ENCODE measurements at regions not wholly inside any gene's neighbourhood (a gene's known extent, or its start where the extent isn't known, plus 50 kb on each side); places are given as distances from the start of the nearest gene placed in this dataset.

DNA sequence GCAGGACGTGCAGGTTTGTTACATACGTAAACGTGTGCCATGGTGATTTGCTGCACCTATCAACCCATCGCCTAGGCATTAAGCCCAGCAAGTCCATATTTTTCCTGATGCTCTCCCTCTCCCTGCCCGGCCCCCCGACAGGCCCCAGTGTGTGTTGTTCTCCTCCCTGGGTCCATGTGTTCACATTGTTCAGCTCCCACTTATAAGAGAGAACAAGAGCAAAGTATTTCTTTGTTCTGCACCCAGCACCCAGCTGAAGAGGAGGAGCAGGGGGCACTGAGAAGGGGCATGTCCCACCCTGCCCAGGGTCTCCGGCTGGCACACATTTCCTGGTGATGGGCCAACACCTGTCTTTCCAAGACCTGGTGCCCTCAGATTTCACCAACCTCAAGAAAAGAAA, 251.1 kb upstream of the ARID1B start:
- in situ Hi-C loops (cut with MboI; ENCODE audit: low sequenced_read_pairs): no loop called here

DNA sequence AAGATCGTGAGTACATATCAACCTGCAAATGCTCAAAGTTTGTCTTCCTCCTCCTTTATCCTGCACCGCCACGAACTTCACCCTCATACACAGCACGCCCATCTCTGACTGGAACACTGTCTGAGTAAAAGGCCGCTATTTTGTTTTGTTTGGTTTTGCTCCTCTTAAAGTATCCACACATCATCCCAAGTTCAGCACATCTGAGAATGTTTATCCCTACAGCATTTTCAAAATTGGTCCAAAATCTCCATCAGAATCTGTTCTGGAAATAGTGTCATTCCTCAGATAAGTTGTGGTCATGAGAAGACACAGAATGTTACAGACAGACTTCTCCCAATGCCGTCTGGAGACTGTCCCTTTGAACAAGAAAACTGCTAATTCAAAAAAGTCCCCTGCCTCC, 251.6 kb upstream of the ARID1B start:
- in situ Hi-C loops (cut with MboI; ENCODE audit: low sequenced_read_pairs): no loop called here

DNA sequence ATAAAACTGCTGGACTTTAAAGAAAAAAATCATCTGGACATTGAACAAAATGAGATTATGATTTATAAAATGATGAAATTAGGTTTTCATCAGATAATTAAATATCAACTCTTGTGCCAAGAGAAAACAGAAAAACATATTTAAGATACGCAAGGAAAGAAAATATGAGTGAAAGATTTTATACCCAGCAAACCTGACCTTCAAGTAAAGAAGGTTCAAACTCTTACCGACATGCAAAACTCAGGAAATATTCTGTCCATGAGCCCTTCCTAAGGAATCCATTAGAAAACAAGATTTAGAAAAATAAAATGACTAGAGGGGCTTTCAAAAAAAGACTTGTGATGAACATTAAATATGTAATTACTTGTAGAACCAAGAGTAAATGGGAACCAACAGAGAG, 257.2 kb upstream of the ARID1B start:
- in situ Hi-C loops (cut with MboI; ENCODE audit: low sequenced_read_pairs): no loop called here

DNA sequence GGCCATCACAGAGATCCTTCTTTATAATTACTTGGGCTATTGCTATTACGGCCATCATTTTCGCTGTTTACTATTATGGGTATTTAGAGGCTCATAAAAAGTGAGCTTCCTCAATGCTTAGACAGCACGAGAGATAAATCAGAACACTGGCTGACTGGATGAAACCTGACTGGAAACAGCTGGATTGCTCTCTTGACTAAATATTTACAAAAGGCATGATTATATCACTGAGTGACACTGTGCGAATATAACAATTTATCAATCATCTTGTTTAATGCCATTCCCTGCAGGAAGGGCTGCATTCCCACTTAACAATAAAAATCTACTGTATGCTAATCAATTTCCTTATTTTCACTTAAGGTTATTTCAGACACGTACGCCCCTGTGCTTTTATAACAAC, 260.1 kb upstream of the ARID1B start:
- in situ Hi-C loops (cut with MboI; ENCODE audit: low sequenced_read_pairs): no loop called here

DNA sequence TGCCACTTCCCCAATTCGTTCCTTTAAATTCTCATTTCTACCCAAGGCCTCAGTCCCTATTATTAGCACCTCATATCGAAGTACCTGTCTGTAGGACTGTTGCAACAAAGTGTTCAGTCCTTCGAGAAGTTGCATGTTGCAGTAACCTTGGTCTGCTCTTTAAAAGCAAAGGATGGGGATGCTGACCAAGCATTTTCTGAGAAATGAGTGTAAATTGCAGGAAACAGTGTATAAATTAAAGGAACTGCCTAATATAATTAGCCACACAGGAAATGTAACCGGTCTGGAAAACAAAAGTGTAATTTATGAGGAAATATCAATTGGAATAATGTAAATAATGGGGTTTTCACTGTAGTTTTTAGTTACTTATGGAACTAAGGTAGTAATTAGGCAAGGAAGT, 261.9 kb upstream of the ARID1B start:
- in situ Hi-C loops (cut with MboI; ENCODE audit: low sequenced_read_pairs): no loop called here

DNA sequence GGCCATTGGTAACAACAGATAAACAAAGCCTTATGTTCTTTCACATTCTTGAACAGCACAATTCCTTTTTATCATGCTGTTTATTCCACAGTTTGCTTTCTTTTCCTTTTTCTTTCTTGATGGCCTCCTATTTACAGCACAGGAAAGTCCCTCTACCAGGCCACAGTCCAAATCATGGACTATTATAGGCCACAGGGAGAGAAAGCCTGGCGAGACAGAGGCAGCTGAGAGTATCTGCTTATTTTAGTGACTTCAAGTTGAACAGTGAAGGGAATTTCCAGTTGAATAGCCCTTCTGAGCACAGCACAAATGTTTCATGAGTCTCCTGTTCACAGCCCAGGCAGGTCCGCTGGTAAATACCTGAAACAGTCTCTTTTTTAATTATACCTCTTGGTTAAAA, 263.7 kb upstream of the ARID1B start:
- in situ Hi-C loops (cut with MboI; ENCODE audit: low sequenced_read_pairs): no loop called here

DNA sequence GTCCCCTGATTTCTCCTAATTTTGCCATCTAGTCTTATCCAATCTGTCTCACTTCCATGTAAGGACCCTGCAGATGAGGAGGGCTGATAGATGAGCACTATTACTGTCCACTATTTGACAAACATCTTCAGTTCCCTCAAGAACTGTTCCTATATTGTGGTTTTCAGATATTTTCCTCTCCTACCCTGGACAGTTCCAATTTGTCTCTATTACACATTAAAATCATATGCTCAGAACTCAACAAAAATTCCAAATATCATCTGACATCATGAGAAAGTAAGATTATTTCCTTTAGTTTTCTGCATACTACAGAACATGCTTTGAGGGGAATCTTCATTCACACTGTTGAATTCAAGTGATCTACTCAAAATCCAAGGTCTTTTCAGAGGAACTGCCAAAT, 265.6 kb upstream of the ARID1B start:
- in situ Hi-C loops (cut with MboI; ENCODE audit: low sequenced_read_pairs): no loop called here

DNA sequence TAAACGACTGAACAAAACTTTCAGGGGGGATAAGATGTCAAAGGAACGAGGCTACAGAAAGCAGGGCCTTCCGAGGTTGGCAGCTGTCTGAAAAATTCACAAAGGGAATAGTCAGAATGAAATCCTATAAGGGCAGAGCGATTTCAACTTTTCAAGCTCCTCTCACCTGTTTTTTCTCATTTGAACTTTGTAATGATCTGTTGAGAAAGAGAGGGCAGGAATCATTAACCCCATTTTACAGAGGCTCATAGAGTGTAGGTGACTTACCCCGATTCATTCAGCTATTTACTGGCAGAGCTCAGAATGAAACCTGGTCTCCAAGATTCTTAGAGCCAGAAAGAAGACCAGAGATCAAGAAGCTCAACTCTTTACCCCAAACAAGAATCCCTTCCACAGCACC, 266.1 kb upstream of the ARID1B start:
- in situ Hi-C loops (cut with MboI; ENCODE audit: low sequenced_read_pairs): no loop called here

DNA sequence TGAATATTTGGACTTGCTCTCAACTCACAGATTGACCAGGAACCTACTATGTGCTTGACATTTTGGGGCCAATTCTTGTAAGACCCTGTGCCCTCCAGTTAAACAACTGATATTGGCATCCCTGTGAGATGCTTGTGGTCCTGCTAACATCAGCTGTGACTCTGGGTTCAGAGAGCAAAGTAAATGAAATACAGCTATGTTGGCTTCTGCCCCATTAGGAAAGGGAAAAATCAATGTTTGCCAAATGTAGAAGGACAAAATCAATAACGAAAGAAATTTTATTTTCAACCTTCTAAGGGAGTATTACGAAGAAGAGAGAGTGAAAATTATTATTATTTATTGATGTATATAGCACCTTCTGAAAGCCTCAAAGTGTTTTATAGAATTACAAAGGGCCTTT, 266.9 kb upstream of the ARID1B start:
- in situ Hi-C loops (cut with MboI; ENCODE audit: low sequenced_read_pairs): no loop called here

DNA sequence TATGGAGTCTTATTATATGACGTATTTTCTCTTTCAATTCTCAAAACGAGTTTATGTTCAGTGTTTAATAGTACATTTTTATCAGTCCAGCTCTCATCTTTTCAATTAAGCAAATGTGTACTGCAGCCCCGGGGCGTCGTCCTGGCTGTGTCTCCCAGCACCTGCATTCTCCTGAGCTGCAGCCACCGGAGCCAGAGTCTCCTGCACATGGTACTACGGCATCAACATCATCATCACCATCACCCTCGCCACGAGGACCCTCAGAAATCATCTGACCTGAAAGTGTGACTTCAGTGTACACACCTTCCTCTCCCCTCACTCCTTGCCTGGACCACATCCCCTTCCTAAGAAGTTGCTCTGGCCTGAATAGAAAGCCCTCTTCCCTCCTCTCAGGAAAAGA, 267.7 kb upstream of the ARID1B start:
- in situ Hi-C loops (cut with MboI; ENCODE audit: low sequenced_read_pairs): no loop called here

DNA sequence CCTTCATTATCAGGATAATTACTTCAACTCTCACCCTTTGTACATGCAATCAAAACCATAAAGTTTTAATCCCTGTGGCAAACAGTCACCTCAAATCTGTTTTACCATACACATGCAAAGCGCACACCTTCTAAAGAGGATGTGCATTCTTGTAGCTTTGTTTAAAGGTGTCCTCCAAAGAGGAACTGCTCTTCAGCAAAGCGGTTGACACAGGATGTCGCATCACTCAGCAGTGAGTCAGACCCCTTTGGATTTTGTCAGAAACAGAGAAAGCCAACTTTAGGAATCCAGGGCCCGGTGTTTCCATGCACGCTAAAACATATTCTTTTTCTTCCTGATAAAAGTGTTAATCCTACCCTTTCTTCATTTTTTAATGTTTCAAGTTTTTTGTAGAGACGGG, 268.3 kb upstream of the ARID1B start:
- in situ Hi-C loops (cut with MboI; ENCODE audit: low sequenced_read_pairs): no loop called here

DNA sequence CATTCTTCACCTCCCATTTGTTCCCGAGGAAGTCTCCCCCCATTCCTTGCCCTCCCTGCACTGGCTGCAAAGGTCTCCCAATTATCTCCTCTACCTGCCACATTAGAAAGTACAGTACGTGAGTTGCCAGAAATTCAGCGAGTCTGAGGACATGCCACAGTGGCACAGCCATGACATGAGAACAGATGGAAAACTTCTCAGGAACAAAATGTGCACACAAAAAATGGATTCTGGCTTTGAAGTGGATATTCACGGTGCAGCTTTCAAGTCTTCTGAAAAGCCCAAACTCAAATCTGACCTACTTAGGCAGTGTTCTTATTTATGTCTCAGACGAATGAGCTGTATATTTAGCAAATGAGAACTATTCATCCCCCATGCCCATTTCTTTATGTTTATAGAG, 269.1 kb upstream of the ARID1B start:
- in situ Hi-C loops (cut with MboI; ENCODE audit: low sequenced_read_pairs): no loop called here

DNA sequence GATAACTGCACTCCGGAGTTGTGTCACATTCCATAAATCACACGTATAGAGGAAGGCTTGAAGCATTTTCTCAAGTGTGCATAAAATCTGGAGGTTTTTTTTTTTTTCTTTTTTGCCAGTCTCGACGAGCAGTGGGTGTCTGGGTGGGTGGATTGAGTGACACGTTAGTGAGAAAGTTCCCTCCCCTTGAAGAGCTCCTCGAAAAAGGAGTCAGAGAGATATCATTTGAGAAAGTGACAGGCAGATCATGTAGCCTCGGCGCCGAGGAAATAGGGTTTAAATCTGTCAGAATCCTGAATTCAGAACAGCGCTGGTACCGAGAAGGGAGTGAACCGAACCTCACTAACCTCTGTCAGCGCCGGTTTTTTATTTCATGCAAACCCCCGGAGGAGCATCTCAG, 269.5 kb upstream of the ARID1B start:
- in situ Hi-C loops (cut with MboI; ENCODE audit: low sequenced_read_pairs): no loop called here

DNA sequence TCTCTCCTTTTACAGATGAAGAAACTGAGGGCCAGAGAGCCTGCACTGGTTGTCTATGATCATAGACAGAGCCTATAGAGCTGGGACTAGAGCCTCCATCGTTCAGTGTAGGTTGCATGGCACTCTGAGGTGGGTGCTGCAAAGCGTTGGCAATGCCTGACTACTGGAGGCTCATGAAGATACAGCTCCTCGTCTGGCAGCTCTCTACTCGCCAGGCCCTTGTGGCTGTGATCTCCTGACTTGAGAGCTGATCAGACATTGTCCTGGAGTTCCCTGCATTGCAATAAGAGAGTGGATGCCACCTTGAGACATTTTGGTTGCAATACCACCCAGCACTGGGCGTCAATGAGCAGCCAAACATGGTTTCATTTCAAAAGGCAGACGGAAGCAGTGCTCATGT, 270.1 kb upstream of the ARID1B start:
- in situ Hi-C loops (cut with MboI; ENCODE audit: low sequenced_read_pairs): no loop called here

DNA sequence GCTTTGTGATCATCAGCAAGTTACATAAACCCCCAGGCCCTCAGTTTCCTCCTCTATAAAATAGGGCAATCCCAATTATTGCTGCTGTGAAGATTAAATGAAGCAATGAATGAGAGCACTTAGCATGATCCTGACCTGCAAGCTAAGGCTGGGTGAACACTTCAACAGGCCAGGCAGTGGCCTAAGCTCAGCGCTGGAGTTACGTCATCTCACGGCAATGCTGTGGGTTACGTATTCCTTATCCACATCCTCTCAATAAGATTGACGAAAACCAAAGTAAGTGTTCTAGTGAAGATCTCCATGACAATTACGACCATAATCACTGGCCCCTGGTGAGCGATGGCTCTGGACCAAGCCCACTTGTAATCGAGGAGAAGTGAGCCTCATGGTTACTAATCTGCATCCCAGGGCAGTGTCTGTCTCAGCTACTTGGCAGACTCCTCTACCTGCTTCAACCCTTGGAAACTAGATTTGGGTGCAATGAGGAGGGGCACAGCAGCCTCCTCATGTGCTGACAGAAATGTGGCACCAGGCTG, 274.1 kb upstream of the ARID1B start:
- in situ Hi-C loops (cut with MboI; ENCODE audit: low sequenced_read_pairs): no loop called here

DNA sequence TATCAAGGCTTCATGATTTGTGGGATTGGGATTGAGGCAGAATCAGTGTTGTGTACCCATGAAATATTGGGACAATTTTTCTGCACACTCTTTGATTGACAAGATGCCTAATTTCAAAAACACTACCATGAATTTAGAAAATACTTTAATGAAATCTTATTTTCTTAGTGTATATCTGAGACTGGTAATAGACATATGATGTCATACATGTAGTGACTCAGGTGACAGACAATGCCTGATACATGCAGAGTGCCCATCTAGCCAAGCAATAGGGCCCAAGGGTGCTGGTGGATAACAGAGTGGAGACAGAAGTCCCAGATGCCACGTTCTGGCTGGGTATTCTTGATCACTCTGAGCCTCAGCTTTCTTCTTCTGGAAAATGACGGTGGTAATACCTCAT, 279.6 kb upstream of the ARID1B start:
- in situ Hi-C loops (cut with MboI; ENCODE audit: low sequenced_read_pairs): no loop called here

DNA sequence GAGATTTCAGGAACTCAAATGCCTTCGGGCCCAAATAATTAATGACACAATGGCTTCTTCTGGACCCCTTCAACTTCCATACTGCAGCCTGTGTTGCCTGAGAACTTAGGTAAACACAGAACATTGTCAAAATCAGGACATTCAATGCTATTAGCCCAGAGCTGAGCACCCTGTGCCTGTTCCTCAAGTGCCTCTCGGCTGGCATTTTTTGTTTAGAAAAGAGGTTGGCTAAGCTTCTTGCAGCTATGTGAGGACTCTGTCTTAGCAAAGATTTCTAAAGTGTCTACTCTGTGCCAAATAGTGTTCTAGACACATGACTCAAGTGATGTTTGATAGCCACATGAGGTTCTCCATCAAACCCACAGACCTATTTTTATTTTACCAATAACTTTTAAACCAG, 289.3 kb upstream of the ARID1B start:
- in situ Hi-C loops (cut with MboI; ENCODE audit: low sequenced_read_pairs): no loop called here

DNA sequence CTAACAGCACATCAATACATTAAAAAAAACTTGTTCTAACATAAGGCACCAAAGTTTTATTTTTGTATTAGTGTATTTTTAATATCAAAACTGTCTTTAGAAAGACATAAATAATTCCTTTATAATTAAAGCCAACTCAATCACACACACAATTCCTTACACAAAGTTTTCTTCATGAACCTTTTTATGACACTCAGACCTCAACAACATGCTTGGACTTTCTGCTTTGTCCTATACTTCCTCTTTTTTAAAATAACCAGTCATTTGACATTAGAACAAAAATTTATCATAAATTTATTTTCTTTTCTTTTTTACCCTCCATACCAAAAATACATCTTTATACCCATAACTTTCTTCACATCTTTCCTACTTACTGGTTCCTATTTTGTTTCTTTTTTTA, 292.0 kb upstream of the ARID1B start:
- in situ Hi-C loops (cut with MboI; ENCODE audit: low sequenced_read_pairs): no loop called here

DNA sequence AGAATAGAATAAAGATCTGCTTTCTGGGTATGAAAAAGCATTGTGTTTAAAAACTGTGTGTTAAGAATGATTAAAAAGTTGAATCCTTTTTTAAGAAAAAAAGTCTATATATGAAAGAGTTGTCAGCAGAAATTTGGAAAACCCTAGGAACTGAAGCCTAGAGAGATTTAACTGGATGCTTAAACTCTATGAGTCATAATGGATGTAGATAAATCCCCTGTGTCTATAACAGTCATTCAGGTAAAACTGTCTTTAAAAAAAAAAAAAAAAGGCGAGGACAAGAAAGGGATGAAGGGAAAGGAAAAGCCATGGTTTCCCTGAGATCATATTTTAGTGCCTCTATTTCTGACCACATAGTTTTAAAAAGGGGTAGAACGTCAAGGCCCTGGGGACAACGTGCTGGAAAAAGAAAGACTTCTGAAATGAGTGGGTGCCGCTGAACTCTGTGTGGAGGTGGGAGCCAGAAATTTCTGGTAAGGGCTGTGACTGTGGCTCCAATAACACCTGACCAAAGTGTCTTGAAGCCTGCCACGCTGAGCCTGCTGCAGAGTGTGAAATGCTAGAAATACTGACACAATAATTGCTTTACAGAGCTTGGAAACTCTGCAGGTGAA, 302.6 kb upstream of the ARID1B start:
- in situ Hi-C loops (cut with MboI; ENCODE audit: low sequenced_read_pairs): no loop called here

DNA sequence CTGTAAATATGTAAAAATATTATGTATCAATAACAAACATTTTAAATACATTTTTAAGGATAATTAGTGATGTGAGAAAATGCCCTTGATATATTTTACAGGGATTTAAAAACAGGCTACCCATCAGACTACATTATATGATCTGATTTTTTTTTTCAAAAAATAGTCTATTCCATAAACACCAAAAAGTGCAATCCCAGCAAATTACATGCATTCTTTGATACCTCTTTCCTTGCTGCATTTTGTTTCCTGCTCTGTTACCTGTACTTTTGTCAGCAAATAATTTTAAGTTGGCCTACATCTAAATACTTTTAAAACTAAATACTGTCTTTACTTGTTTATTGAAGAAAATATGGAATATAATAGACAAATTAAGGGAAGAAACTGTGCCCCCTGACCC, 306.2 kb upstream of the ARID1B start:
- in situ Hi-C loops (cut with MboI; ENCODE audit: low sequenced_read_pairs): no loop called here

DNA sequence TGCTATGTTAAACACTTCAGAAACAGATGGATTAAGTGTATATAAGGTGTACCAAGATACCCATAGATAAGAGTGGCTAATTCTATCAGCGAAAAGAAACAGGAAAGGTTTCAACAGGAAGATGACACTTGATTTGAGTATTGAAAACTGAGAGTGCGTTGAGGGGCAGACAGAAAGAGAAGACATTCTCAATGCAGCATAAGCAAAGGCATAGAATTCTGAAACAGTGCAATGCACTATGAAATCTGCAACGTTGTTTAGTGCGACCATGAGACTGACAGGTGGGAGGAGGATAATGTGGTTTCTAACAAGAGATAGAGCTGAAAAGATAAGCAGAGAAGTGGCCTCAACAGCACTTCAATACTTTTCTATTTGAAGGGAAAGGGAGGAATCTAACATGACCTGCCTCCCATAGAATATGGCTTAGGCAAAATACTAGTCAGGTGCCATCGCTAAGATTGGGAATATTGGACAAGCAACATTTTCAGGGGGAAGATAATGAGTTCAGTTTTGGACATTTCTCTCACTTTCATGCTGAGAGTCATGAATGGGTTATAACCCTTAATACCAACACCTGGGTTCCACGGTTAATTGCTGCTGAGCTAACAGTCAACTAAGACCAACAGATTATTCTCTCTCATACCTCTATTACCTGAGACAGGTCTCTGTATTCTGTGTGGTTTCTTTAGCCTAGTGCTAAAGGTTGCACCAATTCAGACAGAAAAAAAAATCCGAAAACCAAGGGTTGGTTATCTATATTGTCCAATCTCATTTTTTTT, 312.9 kb upstream of the ARID1B start:
- in situ Hi-C loops (cut with MboI; ENCODE audit: low sequenced_read_pairs): no loop called here

DNA sequence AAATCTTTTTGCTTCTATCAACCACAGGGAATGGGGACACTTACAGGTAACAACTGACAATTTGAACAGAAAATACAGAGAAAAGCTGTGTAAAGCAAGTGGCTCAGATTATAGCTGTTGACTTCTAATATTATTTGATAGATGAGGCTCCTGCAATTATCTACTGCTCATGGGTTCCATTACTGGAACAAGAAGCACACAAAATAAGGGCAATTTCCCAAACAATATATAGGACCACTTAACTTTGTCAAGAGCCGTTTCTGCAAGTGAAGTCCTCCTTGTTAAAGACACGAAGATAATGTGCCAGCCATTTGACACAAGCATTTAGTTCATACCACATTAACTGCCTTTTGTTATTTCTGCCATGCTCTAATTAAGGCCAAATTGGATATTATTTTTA, 315.5 kb upstream of the ARID1B start:
- in situ Hi-C loops (cut with MboI; ENCODE audit: low sequenced_read_pairs): no loop called here

DNA sequence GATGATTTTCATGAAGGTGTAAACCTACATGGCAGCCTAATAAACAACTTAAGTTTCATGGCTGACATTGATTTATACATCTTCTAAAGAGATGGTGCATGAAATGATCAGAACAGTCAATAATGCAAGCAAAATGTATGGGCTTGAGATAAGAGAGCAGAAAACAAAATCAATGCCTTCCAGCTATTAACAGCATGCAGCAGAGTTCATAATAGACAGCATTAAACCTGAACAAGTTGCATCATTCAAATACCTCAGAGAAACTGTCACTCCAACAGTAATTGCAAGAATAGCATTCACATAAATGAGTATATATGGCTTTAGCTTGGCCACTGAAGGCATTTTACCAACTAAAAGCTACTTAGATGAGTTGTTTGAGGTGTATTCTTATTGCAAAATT, 319.6 kb upstream of the ARID1B start:
- in situ Hi-C loops (cut with MboI; ENCODE audit: low sequenced_read_pairs): no loop called here
